Epithelial cell of prostate (primary cell): ENCODE measurements at regions not wholly inside any gene's neighbourhood (a gene's known extent, or its start where the extent isn't known, plus 50 kb on each side); places are given as distances from the start of the nearest gene placed in this dataset.

ENCODE experiments used
- DNase-seq: peaks from one replicate; pipeline ENCODE4 v3.0.0-alpha.2; 2011; ENCODE audit warnings: low read depth, low spot score
- H3K27ac ChIP-seq: fragments of 450-650 bp; 2 replicates; pipeline ENCODE4 v1.5.1; 2017; ENCODE audit warnings: mild to moderate bottlenecking

DNA sequence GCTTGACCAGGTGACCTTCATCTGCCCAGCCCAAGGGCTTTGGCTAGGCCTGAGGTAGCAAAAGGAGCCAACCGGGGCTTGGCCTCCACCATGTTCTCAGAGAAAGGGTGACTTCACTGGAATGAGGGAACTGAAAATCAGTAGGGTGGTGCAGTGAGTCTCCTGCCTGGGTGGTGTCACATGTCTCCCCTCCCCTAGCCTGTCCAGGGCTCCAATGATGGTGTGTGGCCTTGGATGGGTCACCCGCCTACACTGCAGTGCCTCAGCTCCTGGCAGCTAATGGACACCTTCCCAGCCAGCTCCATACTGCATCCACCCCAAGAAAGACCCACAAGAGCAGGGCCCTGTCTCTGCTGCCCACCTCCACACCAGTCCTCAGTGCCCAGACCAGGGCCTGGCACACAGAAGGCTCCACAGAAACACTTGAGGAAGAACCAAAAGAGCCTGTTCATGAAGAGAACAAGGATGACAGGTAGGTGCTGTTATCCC, 678.7 kb downstream of the MATN1 start:
- no peak for DNase-seq
- no peak overlapping the region for H3K27ac ChIP-seq

DNA sequence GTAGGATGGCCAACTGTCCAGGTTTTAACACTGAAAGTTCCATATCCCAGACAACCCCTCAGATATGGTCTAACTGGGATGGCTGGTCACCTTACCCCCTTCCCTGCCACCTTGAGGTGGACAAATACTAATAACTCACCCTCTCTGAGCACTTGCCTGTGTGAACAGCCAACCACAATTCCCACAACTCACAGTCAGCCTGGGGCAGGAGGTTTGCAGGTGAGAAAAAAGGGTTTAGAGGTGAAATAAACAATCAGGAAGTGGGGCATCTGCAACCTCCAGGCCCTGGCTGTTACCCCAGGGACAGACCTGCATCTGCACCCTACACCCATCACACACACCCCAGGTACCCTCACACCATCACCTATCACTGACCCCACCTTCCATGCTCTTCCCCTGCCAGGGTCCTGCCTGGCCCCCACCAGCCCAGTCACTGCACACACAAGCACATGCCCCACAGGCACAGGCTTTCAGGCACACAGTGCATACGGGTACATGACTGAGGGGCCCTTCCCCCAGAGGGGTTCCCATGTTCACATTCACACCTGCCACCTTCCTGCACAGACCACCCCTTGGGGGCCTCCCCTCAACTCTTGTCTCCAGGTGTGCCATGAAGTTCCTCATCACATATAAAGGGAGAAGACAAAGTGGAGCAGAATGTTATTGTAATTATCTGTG, 679.5 kb downstream of the MATN1 start:
- H3K27ac ChIP-seq: no peak overlapping the region
- no peak for DNase-seq

DNA sequence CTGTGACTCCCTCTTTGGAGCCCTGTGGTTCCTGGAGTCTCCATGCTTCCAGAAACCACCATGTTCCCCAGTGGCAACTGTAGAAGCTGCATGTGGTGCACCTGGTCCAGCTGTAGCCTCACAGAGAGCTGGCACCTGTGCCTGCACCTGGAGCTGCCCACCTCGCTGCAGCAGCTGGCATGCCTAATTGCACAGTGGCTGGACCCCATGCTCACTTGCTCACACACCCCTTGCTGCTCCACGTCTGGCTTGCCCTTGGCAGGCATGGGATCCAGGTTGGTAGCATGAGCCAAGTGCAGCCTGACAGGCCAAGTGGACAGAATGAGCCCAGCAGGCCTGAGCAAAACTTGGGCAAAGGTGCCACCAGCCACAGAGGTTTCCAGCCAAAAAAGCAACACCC, 680.1 kb downstream of the MATN1 start:
- no peak overlapping the region for H3K27ac ChIP-seq
- no peak for DNase-seq

DNA sequence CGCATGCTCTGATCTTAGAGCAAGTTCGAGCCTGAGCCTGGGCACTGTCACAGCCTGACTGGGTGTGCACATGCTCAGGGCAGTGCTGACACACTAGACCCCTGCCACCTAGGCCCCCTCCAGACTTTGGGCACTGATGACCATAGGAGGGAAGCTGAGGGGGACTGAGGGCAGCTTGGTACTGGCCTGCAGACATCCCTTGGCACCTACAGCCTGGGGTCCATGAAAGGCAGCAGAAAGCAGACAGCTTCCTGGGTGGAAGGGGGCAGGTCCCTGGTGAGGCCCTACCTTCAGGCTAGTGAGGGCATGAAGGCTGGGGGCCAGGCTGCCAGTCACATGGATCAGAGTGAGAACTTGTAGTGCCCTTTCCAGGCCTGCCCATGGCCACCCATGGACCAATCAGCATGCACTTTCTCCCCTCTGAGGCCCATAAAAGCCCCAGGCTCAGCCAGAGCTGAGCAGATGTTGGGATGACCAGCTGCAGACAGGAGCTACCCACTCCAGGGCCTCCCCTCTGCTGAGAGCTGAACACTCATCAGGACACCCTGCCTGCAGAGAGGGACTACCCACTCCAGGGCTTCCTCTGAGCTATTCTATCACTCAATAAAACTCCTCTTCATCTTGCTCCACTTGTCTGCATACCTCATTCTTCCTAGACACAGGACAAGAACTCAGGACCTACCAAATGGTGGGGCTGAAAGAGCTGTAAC, 680.8 kb downstream of the MATN1 start:
- DNase-seq: no peak
- H3K27ac ChIP-seq: no peak overlapping the region

DNA sequence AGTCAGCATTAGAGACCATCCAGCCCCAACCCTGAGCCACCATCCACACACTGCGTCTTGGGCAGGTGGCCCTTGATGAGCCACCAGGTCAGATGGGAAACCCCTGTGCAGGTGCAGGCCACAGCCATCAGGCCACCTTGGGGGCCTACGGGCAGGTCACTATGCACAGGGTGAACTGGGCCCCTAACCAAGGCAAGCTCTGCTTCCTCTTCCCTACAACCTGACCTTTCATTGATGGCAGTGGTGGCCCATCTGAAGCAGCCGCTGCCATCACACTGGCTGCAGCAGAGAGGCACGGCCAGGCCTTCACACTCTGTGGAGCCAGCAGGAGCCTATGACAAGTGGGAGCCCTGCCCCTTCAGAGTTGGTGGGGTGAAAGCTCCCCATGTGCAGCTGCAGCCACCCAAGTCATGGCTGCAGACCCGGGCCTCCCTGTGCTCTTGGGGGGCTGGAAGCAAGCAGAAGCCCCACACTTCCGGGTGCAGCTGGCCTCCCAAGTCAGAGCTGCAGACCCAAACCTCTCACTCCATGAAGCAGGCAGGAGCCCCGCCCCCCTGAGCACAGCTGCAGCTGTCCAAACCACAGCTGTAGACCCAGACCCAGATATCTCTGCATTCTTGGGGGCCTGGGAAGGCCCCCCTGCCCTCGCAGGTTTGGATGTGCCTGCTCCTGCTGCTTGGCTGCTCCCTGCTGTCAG, 681.5 kb downstream of the MATN1 start:
- no peak overlapping the region for H3K27ac ChIP-seq
- DNase-seq: no peak

DNA sequence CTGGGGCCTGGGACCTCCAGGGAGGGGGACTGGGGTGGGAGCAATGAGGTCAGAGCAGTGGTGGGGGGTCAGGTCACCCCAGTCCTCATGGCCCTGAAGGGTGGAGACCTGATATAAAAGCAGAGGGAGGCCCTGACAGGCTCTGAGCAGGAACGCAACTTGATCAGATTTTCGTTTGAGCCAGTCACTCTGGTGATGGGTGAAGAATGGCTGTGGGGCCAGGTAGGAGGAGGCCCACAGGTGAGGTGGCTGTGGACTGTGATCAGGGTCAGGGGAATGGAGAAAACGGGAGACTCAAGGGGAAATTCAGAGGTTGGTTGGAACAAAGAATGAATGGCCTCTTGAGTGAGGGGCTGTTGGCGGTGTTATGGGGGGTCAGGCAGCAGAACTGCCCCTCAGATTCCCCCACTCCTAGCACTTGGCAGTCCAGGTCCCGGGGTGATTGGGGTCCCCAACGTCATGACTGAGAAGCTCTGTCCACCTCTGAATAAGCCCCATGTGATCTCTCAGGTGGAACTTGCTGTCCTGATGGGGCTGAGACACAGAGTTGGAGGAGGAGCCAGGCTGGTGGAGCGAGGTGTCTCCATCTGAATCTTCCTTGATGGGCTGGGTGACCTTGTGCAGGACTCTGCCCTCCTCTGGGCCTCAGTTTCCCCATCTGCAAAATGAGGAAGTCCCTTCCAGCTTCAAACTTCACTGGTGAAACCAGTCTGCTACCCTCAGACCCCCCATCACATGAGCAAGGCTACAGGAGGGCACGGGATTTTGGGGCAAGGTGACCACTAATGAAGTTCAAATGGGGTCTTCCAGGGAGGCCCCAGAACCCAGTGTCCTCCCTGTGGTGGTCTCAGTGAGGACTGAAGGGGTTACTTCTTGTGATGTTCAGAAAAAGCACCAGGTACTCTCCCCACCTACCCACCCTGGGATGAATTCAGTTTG, 683.0 kb downstream of the MATN1 start:
- DNase-seq: no peak
- no peak overlapping the region for H3K27ac ChIP-seq

DNA sequence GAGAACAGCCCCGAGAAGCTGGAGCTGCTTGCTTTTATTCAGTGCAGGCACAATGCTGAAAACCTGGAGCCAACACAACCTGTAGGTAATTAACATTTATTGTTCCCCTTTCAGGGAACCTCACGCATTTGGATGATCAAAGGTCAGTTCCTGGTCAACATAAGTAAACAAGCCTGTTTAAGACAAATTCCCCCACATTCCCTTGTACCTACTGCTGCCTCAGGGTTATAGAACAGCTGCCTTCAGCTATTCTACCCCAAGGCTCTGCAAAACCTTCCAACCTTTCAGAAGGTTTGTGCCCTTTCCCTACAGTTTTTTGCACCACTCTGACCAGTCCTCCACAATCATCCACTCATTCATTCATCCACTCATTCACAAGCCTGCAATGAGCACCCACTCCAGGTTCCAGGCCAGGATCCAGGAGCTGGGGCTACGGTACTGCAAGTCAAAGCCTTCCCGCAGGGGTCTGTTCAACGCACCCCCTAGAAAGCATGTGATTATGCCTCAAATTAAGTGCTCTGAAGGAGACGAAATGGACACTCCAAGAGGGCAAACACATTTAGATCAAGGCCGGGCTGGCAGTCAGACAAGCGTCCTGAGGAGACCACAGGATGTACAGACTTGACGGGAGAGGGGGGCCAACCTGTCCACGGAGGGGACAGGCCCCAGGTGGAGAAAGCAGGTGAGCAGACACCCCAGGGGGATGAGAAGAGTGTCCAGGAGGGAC, 683.9 kb downstream of the MATN1 start:
- no peak for DNase-seq

DNA sequence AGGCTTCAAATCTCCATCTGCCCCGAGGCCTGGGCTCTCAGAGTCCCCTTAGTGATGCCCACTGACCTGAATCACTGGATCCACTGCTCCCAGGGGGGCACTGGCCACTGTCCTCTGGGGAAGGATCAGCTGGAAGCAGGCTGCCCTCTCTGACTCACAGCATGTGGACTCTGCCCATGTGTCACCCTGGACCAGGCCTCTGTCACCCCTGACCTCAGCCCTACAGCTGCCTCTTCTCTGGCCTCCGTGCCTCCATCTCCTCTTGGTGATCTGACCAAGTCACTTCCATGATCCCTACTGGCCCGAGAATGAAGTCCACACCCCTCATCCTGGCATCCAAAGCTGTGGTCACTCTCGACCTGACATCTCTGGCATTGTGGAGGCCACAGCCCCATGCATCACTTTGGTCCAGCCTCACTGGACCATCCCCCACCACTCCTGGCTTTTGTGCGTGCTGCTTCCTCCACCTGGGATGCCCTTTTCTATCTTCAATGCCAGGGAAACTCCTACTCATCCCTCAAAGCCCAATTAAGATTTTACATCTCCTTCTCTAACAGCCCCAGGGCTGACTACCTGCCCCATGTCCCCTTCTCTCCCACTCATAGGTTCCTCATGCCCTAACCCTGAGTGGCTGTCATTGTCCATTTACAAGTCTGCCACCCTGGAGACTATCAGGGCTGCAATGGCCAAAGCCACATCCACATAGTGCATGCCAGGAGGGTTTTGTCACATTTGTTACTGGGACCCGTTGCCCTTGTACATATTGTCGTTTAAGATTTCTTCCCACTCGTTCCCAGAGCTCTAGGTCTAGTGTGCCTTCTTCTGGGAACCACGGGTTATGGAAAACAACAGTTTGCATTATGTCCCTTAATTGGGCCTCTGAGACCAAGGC, 685.0 kb downstream of the MATN1 start:
- no peak for DNase-seq
- no peak overlapping the region for H3K27ac ChIP-seq

More for the DNA sequence above, 683.9 kb downstream of the MATN1 start:
- no peak overlapping the region for H3K27ac ChIP-seq

DNA sequence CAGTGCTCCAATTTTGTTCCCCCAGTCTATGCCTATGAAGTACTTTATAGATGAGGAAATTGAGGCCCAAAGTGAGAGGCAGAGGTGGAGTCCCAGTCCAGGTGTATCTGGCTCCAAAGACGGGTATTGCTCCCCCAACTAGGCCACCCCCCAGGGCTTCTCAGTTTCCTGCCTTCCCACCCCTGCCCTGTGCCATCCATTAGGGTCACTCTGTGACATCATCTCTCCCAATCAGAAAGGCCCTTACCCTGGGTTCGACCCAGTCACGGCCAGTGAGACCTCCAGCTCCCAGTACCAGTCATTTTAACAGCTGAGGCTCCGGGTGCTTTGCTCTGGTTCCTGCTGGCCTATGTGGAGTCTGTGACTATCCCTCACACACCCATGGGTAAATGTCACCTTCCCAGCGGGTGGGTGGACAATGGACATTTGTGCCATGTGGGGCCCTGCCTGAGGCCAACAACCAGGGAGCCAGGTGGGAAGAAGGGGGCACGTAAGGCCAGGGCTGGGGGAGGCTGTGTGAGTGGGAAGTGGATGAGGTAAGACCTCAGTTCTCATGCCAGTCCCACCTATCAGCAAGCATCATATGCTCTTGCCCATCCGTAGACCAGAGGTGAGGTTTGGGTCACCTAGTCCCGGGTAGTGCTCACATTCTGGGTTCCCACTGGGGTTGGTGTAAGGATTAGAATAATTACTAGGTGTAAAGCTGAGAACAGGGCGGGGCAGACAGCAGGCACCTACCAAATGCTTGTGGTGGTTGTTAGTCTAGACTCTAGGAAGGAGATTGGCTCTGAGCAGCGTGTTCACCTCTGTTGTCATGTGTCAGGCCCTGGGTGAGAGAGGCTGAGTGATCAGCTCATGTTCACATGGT, 685.9 kb downstream of the MATN1 start:
- no peak overlapping the region for H3K27ac ChIP-seq
- no peak for DNase-seq

DNA sequence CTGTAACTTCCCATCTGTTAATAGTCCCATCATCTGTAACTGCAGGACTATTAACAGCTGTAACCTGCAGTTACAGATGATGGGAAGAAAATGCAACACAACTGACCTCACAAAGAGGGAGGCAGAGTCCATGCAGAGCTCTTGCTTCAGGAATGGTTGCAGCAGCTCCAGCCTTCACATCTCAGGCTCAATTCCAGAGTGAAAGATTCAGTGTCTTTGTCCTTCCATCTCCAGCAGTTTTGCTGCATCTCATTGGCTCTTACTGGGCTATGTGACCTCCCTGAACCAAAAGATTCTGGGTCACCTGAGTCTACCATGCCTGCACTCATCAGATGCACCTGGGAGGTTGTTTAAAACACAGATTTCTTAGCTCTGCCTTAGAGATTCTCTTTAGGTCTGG, 686.7 kb downstream of the MATN1 start:
- no peak for DNase-seq
- no peak overlapping the region for H3K27ac ChIP-seq

DNA sequence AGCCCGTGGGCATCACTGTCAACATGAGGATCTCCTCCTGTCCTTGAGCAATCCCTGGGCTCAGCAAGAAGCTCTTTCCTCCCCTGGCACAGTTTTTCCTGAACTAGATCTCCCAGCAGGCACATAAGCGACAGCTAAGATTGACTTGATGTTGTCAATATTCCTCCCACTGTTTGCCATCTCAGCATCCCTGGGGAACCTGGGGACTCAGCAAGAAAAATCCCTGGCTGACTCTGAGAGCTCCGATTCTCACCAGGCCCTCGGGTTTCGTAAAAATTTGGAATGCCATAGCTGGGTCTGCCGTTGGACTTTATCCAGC, 687.2 kb downstream of the MATN1 start:
- DNase-seq: no peak
- H3K27ac ChIP-seq: no peak overlapping the region

DNA sequence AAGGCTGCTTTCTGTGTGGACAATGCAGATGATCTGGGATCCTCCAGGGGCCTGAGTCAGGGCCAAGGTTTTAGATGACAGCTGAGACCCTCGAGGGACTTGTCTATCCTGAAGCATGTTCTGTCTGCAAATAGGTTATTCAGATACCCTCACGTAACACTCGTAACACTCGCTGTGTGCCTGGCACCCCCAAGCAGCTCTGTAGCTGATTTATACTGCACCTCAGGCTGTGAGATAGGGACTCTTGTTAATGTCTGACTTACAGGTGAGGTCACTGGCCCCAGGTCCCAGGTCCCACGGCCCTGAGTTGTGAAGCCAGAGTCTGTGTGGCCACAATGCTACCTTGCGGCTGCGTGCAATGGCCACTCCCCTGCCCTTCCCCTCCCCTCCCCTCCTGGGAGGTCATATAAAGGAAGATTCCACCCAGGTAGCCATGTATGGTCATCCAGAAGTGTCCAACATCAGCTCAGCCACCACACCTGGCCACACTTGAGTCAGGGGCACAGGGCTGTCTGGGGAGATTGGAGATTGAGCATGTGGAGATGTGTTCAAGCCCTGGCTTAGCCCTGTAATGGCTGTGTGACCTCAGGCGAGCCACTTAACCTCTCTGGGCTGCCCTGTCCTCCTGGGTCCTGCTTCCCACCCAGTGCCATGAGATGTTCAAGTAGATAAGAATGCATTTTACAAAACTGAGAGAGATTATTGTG, 687.7 kb downstream of the MATN1 start:
- DNase-seq: no peak

DNA sequence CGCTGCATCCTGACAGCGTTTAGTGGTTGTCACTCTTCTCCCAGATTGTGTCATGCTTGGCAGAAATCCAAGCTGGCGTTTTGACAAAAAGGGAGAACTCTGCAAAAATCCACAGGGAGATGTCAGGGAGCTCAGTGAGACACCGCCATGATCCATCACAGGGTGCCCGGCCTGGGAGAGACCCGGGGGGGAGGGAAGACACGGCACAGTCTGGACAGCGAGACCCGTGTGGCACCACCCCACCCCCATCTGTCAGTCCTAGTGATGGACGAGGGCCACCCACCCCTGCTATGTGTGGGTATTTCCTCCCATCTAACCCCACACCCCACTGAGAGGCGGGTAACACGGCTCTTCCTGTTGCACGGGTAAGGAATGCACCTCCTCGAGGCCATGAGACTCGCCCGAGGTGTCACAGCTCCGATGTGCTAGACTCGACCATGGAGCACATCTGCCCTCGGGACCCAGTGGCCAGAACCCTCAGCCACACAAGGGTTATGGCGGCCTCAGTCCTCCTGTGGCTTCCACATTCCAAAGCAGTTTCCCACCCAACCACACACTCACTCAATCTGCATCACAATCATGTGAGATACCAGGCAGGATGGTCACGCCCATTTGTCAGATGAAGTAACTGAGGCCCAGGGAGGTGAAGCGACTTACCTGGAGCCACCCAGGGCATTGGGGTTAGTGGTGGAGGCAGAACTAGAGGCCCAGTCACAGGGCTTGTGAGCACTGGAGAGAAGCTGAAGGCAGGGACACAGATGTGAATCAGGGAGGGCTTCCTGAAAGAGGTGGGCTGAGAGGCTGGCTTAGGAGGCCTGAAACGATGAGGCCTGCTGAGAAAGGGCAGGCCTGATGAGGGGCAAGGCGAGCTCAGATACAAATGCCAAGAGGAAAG, 688.5 kb downstream of the MATN1 start:
- H3K27ac ChIP-seq: no peak overlapping the region

More for the DNA sequence above, 687.7 kb downstream of the MATN1 start:
- H3K27ac ChIP-seq: no peak overlapping the region

DNA sequence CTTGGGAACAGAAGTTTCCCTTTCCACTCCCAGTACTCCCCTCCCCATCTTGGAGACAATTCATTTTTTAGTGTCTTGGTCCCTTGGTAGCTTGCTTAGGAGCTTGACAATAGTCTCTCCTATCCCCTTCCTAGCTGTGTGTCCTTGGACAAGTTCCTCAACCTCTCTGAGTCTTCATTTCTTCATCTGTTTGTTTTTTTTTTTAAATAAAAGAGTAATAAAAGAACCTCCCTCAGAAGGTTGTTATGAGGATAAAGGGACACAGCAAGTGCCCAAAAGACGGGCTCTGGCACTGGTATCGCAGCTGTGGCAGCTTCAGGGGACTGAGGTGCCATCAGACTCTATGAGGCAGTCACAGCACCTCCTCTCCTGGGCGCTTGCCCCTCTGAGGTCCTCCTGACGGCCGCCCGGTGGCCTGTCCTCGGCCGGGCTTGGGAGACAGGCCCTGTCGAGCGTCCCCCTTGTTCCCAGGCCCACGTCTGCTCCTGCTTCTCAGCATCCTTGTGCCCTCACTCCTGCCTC, 689.2 kb downstream of the MATN1 start:
- DNase-seq: no peak
- no peak overlapping the region for H3K27ac ChIP-seq

More for the DNA sequence above, 688.5 kb downstream of the MATN1 start:
- no peak for DNase-seq

DNA sequence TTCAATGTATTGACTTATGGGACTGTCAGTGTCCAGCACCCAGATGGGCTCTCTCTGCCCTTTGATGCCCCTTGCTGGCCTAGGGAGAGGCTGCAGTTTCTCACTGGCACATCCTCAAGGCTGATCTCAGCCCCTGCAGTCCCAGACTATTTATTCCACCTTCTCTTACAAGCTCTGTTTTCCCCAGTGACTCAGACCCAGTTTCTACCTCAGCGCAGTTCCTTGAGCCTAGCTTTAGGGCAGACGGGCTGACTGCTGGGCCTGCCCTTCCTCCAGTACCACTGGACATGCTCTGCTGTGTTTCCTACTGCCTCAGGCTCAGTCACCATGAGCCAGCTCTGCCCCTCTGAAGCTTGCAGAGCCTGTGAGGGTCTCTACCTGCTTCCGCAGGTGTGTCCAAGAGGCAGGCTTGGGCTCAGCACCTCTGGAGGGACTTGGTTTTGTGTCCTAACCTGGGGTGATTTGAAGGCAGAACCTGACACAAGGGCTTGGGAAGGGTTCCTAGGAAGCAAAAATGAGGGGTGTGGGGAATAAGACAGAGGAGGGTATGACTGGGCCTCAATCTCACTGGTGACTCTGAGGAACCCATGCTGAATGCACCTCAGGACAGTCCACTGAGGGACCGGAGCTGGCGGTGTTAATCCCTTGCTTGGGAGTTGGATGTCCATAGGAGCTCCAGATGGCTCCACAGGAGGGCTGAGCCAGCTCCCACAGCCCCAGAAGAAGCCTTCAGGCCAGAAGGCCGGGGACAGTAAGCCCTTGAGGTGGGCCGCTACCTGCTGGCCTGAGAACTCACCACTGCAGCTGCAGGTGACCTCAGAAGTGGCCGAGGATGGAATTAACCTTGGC, 689.9 kb downstream of the MATN1 start:
- no peak overlapping the region for H3K27ac ChIP-seq
- DNase-seq: no peak
